GM18511 (cell line): ENCODE measurements at regions not wholly inside any gene's neighbourhood (a gene's known extent, or its start where the extent isn't known, plus 50 kb on each side); places are given as distances from the start of the nearest gene placed in this dataset.

Experiments used
- ATAC-seq: cut with Tn5 transposase; IDR thresholded peaks from one replicate; pipeline ENCODE4 v1.9.1; 2021; ENCODE audit warnings: mild to moderate bottlenecking, moderate library complexity; ENCODE audit not compliant: unreplicated experiment

DNA sequence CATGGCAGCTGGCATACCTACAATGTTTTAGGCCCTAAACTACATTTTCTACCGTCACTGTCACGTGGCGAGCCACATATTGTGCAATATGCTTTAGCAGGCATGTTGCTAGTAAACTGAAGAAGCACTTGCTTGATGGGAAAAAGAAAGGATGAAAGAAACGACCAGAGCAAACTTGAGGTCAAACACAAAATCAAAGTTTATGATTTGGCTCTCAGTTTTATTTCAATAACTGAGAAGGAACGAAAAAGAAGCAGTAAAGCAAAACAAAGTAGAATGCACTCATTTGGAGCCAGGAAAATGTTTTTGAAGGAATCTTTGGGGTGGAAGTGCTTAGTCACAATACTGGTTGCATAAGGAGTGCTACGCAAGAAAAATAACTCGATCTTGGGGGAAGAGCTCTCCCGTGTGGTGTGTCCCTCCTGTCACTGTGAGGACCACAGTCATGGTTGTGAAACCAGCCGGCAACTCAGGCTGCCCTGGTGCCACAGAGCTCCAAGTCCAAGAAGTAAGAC is 349.8 kb downstream of the RBM43 start:
- ATAC-seq, result no peak

DNA sequence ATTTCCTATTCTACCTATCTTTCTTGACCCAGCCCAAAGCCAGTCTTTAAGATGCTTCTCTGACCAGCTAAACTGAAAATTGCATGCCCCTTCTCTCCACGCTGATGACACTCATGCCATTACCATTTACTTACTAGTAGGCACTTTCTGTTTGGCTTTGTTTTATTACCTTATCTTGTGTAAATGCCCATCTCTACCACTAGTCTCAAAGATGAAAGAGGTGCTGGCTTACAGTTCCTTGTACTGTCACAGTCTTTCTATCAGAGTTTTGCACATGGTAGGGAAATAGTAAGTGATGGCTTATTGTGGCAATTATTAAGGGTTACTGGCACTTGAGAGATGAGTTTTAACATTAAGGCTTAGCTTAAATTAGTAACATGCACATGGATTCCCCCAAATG is 352.1 kb downstream of the RBM43 start:
- ATAC-seq, result peak; percentile 27

DNA sequence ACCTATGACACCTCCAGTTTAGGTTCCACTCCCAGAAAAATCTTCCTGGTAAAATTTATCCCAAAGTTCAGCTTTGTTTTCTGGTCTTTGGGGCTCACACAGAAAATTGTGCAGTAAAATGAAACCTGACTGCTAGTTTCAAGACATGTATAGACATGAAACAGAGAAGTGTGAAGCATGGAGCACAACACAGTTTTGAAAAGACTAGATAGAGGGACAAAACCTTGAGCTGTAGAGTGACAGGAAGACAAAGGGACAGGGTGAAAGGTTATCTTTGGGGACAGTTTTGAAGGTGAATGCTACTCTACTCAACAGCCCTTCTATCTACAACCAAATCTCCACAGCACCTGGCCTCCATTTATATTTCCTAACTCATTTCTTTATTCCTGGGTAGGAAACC is 352.6 kb downstream of the RBM43 start:
- peak; percentile 85 for ATAC-seq

DNA sequence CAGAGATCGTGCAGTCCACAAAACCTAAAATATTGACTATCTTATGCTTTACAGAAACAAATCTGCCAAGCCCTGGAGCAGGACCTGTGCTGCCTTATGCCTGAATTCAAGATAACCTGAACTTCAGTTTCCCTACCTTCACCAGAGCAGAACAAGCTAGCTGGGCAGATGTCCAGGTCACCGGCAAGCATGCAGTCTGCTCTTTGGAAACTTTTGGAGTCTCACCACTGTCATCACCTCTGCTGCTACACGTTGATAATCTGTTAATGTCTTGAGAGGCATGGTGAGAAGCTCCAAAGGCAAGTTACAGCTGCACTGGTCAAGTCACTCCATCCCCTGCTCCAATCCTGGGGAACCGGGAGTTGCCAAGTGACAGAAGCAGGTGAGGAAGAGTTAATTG is 354.2 kb downstream of the RBM43 start:
- ATAC-seq, result no peak

- no peak for ATAC-seq
Measured at GRCh38 chr2:150903461-150903860, 358.2 kb downstream of the RBM43 start.

DNA sequence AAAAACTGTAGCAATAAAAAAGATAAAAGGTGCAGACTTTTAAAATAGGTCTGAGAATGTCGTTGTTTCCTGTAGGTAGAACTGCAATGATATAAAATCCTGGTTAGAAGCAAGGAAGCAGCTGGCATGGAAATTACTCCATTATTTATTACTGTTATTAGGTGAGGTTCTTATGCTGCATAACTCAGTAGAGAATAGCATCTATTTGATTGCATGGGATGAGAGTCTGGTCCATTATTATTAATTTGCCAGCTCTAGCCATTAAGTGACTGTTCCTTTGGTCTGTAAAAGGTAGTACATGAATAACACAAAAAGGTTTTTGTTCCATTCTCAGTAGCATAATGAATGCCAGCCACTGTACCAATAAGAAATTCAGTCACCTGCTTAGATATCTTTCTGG is 358.6 kb downstream of the RBM43 start:
- ATAC-seq, result no peak

GRCh38 chr2:150900913-150901312 is 360.8 kb downstream of the RBM43 start:
- ATAC-seq, result no peak

DNA sequence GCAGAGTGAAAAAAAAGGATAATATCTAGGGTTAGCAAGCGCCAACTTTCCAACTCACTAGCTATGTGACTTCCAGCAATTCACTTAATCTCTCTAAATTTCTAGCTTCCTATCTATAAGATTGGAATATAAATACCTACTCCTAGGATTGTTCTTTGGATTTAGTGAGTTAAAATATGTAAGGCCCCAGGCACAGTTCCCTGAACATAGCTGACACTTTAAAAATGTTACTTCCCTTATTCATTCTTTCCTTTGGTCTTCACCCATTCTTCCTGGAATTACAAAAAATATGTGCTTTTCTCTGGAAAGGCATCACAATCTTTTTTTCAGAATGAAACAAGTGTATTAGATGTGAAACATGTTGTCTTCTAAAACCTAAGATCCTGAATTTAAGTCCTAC is 365.7 kb downstream of the RBM43 start:
- no peak for ATAC-seq

DNA sequence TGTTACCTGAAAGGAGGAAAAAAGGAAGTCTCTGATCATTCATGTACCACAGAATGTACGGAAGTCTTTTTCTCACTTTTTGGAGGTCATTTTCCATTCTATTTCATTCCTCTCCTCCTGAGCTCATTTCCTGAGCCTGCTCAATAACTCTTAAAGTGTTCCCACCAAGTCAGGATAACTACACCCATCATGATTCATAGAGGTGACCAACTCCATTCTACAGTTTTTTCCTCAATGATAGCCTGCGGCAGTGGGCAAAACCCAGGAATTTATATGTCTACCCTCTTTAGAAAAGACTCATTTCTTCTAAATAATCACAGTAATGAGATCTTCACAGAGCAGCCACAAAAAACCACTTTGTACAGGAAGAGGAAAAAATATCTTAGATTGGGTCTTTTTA is 372.5 kb downstream of the RBM43 start:
- no peak for ATAC-seq

GRCh38 chr2:150888337-150888736 is 373.3 kb downstream of the RBM43 start:
- ATAC-seq, result no peak

GRCh38 chr2:150887926-150888325 is 373.7 kb downstream of the RBM43 start:
- ATAC-seq, result no peak

GRCh38 chr2:150885774-150886386 is 375.8 kb downstream of the RBM43 start:
- ATAC-seq, result no peak

- no peak for ATAC-seq
Measured at GRCh38 chr2:150885236-150885635, 376.4 kb downstream of the RBM43 start.

DNA sequence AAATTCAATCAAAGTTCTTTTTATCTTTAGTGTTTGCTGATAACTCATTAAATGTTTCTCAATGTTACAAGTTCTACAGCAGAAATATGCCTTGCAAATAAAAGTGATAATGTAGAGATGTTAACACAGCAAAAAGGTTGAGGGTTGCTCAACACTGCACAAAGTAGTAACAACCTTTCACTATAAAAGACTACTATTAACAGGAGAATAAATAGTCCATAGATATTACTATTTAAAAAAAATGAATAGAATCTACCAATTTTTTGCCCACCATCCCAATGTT is 378.1 kb downstream of the RBM43 start:
- ATAC-seq, result no peak

DNA sequence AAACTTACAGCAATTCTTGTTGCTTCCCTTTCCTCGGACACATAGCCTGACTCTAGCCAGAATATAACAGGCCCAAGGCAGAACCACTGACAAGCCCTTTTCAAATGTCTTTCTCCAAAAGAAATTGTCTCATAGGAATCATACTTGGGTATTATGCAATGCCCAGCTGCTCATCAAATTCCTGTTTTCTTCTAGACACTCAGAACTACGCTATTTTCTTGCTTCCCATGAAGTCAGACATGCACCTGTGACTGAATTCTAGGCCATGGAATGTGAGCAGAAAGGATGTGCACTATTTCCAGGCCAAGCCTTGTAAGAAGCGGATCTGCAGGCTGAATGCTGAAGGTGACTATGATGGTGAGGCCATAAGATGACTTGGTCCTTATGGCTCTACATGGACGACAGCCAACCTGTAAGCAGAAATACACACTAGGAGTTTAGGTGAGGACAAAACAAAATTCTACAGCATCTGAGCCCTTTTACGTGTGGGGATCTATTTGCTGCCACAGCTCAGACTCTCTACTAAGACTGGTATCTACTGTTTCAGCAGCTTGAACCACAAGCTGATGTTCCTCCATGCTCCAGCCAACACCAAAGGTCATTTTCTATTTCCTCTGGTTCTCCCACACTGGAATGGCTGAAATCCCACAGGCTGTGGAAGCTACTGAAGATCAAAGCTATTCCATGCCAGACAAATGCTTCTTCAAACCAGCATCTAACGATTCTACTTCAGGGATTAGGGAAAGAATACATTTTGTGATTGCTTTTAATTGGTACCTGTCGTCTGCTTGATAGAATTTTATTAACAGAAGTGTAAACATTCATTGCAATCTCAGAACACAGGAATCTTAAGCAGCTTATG is 378.7 kb downstream of the RBM43 start:
- ATAC-seq, result no peak

GRCh38 chr2:150880986-150881385 is 380.7 kb downstream of the RBM43 start:
- ATAC-seq, result no peak

- ATAC-seq, result no peak
Measured at GRCh38 chr2:150878356-150878755, 383.3 kb downstream of the RBM43 start.

GRCh38 chr2:150876251-150876950 is 385.3 kb downstream of the RBM43 start:
- ATAC-seq, result no peak

- no peak for ATAC-seq
Measured at GRCh38 chr2:150873396-150873772, 385.9 kb upstream of the RND3 start.

DNA sequence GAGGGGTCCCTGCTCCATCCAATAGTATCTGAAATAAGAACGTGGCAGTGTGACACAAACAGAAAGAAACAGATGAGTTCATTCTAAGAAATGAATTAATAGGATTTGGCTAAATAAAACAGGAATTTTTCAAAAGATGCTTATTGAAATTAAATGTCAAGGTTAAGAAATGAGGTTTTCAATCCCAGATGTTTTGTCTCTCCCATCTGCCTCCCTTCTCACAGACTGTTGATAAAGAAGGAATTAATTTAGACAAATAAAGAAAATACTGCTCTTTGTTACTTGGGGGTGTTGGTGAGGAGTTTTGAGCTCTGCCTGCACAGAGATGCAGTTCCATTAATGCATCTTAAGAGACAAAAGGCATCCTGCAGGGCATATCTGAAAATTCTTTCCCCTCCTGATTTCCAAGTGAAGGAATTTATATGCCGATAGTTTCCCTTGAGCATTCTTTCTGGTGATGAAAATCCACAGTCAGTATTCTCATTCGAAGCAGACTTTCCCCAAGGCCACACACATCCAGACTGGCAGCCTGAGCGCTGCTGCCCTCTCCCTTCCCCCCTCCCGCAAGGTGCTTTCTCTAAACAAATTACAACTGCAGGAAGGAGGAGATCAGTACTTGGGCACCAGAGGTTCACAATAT is 385.4 kb upstream of the RND3 start:
- no peak for ATAC-seq

GRCh38 chr2:150866431-150866830 is 379.0 kb upstream of the RND3 start:
- ATAC-seq, result no peak

DNA sequence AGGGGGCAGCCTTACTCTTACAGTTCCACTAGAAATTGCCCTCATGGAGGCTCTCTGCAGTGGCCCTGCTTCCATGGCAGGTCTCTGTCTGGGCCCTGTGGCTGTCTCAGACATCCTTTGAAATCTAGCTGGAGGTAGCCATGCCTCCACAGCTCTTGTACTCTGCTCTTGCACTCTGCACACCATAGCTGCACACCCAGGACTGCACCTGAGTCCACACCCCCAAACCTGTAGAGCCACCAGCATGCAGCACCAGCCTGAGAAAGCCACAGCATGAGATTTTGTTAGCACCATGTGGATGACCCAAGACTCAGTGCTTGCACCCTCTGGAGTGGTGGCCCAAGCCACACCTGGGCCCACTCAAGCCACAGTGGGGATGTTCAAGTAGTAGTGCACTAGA is 376.2 kb upstream of the RND3 start:
- no peak for ATAC-seq
